Germinal center (tissue), 1 donor: ENCODE measurements at regions not wholly inside any gene's neighbourhood (a gene's known extent, or its start where the extent isn't known, plus 50 kb on each side); places are given as distances from the start of the nearest gene placed in this dataset.

Source experiments
- DNase-seq: peaks from one replicate; pipeline ENCODE4 v3.0.0; 2012; ENCODE audit warnings: mixed read lengths, low spot score

GRCh38 chr6:169891421-169891820 lies 140.0 kb downstream of the ERMARD start:
- no peak for DNase-seq

- no peak for DNase-seq
Measured at GRCh38 chr6:169890901-169891300, 139.5 kb downstream of the ERMARD start.

- no peak for DNase-seq
Measured at GRCh38 chr6:169890049-169890448, 138.6 kb downstream of the ERMARD start.

DNA sequence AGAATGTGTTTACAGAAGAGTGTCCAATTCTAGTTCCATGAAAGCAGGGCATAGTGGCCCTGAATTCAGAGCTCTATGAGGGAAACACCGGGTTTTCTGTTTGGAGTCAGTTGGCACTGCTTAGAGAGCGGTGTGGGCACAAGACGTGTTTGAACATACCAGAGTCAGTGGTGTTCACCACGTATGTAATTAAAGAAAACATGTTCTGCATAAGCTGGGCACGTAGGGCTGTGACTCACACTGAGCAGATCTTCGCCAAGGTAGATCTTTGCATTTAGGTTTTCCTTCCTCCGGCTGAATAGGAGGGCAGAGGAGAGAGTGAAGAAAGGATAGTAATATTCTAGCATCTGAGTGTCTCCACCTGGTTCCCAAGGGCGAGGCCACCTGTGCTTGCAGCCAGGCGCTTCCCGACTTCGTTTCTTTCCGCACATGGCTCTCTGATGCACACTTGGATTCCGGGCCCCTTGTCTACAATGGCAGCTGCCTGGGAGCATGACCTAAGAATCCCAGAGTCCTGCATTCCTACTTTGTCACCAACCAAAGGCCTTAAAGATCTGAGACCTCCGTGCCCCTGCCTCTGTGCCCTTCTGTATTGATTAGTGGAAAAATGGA lies 136.2 kb downstream of the ERMARD start:
- no peak for DNase-seq

DNA sequence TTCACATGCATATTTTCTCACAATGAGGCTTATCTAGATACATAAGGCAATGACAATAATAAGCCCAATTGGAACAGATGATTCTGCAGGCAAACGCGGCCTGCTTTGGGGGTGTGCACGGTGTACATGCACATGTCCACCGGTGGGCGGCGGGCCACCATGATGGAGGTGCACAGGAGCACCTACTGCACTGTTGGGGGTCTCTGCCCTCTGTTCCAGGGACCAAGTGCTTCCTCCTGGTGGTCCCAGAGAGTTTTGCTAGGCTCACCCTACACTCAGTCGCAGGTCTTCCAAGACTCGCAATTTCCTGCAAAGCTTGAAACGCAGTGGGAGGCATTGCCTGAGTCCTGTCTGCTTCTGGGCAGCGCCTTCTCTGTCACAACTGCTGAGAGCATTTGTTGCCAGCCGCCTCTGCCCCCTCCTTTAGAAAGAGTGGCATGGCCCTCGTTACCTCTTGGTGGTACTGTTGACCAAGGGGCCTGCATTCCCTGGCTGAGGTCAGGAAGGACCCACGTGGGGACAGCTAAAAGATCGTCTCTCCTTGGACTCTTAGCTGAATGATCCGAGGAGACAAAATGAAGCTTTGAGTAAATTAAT lies 135.3 kb downstream of the ERMARD start:
- no peak for DNase-seq

GRCh38 chr6:169885831-169886230 lies 134.4 kb downstream of the ERMARD start:
- no peak for DNase-seq

GRCh38 chr6:169885131-169885530 lies 133.7 kb downstream of the ERMARD start:
- DNase-seq, result no peak

GRCh38 chr6:169884158-169884557 lies 132.7 kb downstream of the ERMARD start:
- DNase-seq, result no peak

GRCh38 chr6:169883316-169883715 lies 131.9 kb downstream of the ERMARD start:
- no peak for DNase-seq

DNA sequence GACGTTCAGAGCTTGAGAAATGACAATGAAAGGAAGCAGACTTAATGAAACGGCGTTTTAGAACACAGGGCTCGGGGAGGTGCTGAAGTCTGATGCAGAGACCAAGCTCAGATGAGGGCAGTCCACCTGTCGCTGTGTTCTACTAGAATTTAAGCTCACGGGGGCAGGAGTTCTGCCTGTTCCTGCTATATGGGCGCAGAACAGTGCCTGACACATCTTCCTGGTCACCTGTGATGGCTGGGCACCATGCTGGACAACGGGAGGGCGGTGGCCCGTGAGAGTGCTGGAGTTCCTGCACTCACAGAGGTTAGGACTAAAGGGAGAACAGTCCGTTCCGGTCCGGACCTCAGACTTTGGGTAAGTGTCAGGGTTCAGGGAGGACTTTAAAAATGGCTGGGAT lies 130.6 kb downstream of the ERMARD start:
- no peak for DNase-seq

DNA sequence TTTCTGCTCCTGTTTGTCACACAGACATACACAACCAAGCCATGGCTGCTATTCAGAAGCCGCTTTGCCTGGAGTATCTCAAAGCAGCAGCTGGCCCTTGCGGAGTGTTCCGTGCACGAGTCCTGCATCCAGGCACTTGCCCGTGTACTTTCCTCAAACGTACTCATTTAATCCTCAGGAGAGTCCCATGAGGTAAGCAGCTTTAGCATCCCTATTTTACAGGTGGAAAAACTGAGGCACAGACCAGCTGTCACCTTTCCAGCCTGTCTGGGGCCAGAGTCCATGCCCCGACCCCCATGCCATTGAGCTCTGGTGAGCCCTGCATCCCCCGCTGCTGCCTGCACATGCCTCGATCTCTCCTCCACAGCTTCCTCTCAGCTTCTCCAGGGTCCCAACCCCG lies 130.0 kb downstream of the ERMARD start:
- DNase-seq, result no peak

DNA sequence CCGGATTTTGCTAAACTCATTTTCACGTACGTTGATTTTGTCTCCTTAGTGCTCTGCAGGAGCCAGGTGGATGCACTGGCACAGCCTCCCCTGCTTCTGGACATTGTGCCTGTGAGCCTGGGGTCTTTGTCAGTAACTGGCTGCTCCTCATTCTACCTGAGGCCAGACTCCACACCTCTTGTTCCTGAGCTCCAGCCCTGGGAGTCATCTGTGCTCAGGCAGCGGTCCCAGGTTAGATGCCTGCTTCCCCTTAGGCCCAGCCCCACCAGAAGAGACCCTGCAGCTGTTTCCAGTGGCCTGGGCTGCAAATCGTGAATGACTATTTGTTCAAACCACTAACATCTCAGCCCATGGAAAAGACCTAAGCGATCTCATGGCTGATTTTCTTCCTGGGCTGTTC lies 129.1 kb downstream of the ERMARD start:
- DNase-seq, result no peak

DNA sequence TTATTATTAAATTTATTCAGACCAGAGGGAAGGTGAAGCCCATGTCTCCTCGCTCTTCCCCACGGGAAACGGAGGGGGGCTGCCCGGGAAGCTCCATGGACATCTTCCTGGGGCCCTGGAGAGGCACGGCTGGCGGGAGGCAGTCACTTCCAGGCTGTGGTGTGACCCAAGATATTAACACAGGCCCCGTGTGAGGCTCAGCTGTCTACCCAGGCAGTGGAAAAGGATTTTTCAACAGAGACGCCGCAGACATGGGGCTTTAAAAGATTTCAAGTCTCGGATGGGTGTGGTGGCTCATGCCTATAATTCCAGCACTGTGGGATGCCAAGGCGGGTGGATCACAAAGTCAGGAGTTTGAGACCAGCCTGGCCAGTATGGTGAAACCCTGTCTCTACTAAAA lies 117.9 kb downstream of the ERMARD start:
- no peak for DNase-seq

- peak; percentile 79 for DNase-seq
Measured at GRCh38 chr6:169868458-169868857, 117.0 kb downstream of the ERMARD start.

DNA sequence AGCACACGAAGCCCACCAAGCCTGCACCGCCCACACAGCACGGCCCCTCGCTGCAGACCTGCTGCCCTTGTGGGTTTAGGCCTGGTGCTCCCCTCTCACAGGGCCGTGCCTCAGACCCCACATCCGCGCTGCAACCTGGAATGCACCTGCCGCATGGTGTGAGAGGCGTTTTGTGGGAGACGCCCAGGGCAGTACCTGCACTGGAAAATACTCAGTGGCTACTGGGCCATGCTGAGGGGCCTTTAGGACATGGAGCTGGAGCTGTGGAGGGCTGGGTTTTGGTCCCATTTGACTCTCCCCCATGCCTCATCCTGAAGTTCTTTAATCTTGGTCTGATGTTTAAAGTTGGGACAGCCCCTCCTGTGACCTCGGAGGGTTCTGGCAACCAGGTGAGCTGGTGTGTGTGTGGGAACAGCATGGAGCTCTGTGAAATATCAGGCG lies 116.3 kb downstream of the ERMARD start:
- DNase-seq, result no peak

DNA sequence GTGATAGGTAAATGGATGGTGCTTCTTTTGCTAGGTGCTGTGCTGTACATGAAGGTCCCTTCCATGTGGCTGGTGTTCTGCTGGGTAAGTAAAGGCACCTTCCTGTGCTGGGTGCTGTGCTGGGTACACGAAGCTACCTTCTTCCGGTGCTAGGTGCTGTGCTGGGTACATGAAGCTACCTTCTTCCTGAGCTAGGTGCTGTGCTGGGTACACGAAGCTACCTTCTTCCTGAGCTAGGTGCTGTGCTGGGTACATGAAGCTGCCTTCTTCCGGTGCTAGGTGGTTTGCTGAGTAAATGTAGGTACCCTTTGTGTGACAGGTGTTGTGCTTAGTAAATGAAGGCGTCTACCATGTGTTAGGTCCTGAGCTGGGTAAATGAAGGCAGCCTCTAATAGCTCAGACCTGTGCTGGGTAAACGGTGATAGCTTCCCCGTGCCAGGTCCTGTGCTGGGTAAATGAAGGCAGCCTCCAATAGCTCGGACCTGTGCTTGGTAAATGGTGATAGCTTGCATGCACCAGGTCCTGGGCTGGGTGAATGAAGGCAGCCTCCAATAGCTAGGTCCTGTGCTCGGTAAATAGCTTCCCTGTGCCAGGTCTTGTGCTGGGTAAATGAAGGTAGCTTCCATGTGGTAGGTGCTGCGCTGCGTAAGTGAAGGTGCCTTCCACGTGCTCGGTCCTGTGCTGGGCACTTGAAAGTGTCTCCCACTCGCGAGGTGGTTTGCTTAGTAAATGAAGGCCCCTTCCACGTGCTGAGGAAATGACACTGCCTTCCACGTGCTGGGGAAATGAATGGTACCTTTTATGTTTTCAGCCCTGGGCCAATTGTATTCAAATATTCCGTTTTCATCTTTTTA lies 115.5 kb downstream of the ERMARD start:
- no peak for DNase-seq

DNA sequence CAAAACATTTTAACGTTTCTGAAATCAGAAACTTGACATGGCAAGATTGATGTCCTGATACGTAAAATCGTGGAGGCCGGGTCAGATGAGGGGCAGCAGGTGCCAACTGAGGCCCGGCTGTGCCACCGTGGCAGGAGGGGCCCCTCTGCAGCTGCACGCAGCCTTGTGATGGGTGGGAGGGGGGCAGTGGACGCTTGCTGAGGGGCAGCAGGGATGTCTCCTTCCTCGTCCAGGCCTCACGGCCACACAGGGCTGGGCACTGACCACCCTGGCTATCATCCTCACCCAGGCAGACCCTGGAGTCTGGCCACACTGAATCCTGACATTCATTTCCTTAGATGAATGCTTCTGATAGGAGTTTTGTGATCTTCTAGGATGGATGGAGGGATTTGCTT lies 114.7 kb downstream of the ERMARD start:
- no peak for DNase-seq

- DNase-seq, result no peak
Measured at GRCh38 chr6:169865346-169866139, 114.1 kb downstream of the ERMARD start.

- DNase-seq, result peak; percentile 33
Measured at GRCh38 chr6:169864148-169865020, 113.0 kb downstream of the ERMARD start.

DNA sequence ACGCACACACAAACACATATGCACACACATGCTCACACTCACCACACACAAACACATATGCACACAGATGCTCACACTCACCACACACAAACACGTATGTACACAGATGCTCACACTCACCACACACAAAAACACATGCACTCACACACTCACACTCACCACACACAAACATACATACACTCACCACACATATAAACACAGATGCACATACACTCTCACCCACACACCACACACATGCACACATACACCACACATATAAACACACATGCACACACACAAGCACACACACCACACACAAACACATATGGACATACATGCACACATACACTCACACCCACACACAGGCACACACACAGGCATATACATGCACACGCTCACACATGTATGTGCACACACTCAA lies 112.3 kb downstream of the ERMARD start:
- no peak for DNase-seq

DNA sequence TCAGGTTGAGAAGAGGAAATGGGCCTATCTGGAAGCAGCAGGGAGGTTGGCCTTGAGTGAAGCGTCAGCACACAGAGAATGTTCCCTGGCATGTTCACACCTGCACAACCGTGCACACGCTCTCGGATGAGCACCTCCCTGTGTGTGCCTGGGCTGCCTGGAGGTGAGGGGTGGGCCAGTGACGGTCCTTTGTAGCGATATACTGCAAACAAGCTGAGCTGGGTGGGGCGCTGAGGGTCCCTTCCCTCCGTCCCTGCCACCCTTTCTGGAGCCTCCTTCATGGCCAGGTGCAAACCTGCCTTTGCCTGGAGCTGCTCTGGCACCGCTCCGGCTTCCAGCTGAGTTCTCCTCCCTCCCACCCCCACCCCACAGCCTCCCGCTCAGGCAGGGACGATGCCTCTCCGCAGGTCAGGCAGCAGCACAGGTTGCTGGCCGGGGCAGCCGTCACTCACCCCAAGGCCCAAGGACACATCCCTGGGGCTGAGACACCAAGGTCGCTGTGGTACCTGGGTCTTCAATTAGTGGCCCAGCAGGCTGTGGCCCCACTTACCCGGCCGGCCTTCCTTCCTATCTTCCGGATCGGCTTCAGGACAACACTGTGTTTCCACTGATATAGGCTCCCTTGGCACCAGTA lies 111.6 kb downstream of the ERMARD start:
- DNase-seq, result no peak
